ENCODE measurements at regions not wholly inside any gene's neighbourhood (a gene's known extent, or its start where the extent isn't known, plus 50 kb on each side); places are given as distances from the start of the nearest gene placed in this dataset.

DNA sequence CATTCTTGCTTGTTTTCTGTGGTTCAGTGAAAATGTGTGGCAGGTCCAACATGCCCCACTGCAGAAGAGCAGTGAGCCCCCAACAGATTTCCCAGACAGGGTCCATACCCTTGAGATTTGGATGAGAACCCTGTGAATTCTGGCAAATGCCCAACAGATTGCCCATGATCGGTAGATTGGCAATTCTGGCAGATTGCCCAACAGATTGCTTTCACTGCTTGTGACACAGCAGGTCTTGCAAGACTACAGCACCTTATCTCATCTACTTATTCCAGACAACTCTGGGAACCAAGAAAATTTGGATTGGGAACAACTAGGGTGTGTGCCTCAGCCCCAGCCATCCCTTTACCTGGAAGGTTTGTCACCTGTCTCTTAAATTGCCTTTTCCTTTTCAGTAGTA is 143.7 kb upstream of the COL1A2 start:
- Histone ChIP-seq H3K4me3 (no peak overlapping the region), H3K27me3 (no peaks in the 10 kb centered on the region), H3K36me3 (no peaks in the 10 kb centered on the region), H3K4me1 (no peaks in the 10 kb centered on the region), H3K9me3 (no peaks in the 10 kb centered on the region), H3K27ac (no peak overlapping the region)
- DNase-seq (no peak), ATAC-seq (no peak)
- TF ChIP-seq, protein P1, sequence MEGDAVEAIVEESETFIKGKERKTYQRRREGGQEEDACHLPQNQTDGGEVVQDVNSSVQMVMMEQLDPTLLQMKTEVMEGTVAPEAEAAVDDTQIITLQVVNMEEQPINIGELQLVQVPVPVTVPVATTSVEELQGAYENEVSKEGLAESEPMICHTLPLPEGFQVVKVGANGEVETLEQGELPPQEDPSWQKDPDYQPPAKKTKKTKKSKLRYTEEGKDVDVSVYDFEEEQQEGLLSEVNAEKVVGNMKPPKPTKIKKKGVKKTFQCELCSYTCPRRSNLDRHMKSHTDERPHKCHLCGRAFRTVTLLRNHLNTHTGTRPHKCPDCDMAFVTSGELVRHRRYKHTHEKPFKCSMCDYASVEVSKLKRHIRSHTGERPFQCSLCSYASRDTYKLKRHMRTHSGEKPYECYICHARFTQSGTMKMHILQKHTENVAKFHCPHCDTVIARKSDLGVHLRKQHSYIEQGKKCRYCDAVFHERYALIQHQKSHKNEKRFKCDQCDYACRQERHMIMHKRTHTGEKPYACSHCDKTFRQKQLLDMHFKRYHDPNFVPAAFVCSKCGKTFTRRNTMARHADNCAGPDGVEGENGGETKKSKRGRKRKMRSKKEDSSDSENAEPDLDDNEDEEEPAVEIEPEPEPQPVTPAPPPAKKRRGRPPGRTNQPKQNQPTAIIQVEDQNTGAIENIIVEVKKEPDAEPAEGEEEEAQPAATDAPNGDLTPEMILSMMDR (IDR thresholded peaks at IDR 0.05): no peak
- intact Hi-C loops (cut with DNase I): no loop called here

DNA sequence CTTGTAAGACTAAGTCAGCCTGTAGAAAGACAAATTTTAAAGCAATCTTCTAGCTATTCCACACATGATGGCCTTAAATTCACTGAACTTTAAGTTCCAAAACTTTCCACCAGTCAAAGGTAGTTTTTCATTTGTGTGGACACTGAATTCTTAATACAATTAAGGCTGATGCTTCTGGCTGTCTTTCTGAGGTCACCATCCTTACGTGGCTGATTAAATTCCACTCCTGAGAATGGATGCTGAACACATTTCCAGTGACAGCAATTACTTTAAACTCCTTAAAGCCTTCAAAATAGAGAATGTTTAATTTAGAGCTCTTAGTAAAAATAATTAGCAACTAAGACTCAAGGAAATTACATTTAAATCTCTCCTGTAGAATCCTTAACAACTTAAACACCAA is 142.6 kb upstream of the COL1A2 start:
- Histone ChIP-seq H3K9me3 (no peaks in the 10 kb centered on the region), H3K27me3 (no peaks in the 10 kb centered on the region), H3K4me1 (no peaks in the 10 kb centered on the region), H3K4me3 (no peak overlapping the region), H3K27ac (no peak overlapping the region), H3K36me3 (no peaks in the 10 kb centered on the region)
- intact Hi-C loops (cut with DNase I): no loop called here
- DNase-seq (no peak), ATAC-seq (no peak)
- TF ChIP-seq, protein P1 (IDR thresholded peaks at IDR 0.05): no peak

DNA sequence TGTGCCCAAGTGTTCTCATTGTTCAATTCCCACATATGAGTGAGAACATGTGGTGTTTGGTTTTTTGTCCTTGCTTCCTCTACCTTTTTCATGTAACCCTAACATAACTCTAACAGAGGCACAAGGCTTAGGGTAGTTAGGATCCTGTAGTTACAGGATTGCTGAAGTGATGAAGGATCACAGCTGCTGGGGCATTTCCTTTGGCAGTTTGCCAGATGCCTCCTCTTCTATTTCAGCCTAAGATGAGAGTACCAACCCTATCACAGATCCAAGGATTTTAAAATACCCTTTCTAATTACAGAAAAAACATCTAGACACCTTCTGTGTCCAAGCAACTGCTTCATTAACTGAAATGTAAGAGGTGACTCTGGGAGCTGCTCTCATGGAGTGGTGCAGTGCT is 141.7 kb upstream of the COL1A2 start:
- ATAC-seq: no peak
- TF ChIP-seq, protein P1 (IDR thresholded peaks at IDR 0.05): no peak
- Histone ChIP-seq H3K4me3 (no peak overlapping the region), H3K9me3 (no peaks in the 10 kb centered on the region), H3K27ac (no peak overlapping the region), H3K27me3 (no peaks in the 10 kb centered on the region), H3K4me1 (no peaks in the 10 kb centered on the region), H3K36me3 (no peaks in the 10 kb centered on the region)
- intact Hi-C loops (cut with DNase I): no loop called here
- no peak for DNase-seq

DNA sequence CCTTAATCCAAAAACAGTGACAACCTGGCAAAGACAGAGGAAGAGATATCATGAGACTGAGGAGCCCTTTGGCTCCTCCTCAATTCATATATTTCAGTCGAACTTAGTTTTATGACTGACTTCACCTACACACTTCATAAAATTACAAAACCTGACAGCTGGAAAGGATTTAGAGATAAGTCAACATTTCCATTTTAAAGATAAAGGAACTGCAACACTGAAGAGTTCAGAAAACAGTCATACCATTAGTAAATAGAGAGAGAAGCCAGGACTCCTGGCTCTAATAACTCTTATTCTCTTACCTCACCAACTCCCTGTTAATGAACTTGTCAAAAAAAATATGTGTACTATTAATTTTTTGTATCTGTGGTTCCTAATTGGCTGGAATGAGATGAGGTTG is 141.0 kb upstream of the COL1A2 start:
- no peak overlapping the region for H3K27ac ChIP-seq
- no peaks in the 10 kb centered on the region for H3K4me1 ChIP-seq
- intact Hi-C loops (cut with DNase I): no loop called here
- DNase-seq (no peak), ATAC-seq (no peak)
- no peak overlapping the region for H3K4me3 ChIP-seq
- H3K36me3 ChIP-seq: no peaks in the 10 kb centered on the region
- H3K9me3 ChIP-seq: no peaks in the 10 kb centered on the region
- no peaks in the 10 kb centered on the region for H3K27me3 ChIP-seq
- TF ChIP-seq, protein P1 (IDR thresholded peaks at IDR 0.05): no peak

DNA sequence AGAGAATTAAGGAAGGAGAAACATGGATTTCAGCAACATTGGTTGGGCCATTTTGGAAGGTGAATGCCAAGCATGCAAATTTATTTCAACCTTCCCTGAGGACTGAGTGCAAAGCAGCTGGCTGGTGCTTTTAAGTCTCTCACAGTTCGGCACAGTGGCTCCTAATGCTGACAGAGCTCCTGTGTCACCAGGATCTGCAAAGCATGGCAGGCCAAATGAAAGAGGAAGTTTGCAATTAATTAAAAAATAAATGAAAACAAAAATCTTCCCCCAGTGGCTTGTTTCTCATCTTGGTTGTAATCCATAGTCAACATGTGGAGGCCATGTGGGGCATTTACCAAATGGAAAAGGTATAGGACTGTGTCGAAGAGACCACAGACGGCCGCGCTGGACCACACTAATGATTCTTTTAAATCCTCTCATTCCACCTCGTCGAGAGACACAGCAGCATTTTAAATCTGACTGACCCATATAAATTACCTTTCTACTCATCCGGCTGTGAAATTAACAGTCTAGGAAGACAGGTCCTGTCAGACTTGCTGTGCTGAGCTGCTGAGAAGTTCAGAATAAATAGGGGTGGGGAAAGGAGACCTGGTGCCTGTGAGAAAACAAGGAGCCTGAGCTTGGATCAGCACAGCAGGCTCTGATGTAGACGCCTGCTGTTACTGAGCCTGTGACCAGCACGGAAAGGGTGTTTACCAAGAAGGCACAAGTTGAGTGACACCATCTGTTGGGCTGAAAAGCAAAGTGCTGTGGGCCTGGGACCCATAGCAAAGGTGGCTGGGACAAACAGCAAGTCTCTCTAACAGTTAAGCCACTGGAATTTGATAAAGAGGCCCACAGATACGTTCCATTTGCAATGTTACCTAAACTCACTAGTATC is 136.0 kb upstream of the COL1A2 start:
- no peaks in the 10 kb centered on the region for H3K27me3 ChIP-seq
- no peaks in the 10 kb centered on the region for H3K9me3 ChIP-seq
- ATAC-seq: no peak
- H3K4me1 ChIP-seq: no peaks in the 10 kb centered on the region
- intact Hi-C loops (cut with DNase I): no loop called here
- TF ChIP-seq, protein P1 (IDR thresholded peaks at IDR 0.05): no peak
- no peak overlapping the region for H3K4me3 ChIP-seq
- DNase-seq: no peak
- H3K27ac ChIP-seq: no peak overlapping the region
- H3K36me3 ChIP-seq: no peaks in the 10 kb centered on the region
